Tibial artery (tissue), 4 donors: ENCODE measurements at regions not wholly inside any gene's neighbourhood (a gene's known extent, or its start where the extent isn't known, plus 50 kb on each side); places are given as distances from the start of the nearest gene placed in this dataset.

Experiments
- DNase-seq, 2 donors: peaks; one replicate each; pipeline ENCODE4 v3.0.0-alpha.2; 2019
- H3K27ac ChIP-seq, 2 donors: fragments of 200-600 bp; sonication (generic) in 1 of 2; 1 replicate in 1 of 2; 2 replicates in 1 of 2; pipeline ENCODE4 v1.5.1; 2018 to 2019; ENCODE audit warnings: mild to moderate bottlenecking in 1 of 2
- H3K27me3 ChIP-seq, 2 donors: fragments of 200-600 bp; sonication (generic) in 1 of 2; one replicate each; pipeline versions ENCODE4 v1.5.1 to v1.6.0; 2016 to 2019
- H3K36me3 ChIP-seq, 3 donors: fragments of 200-600 bp; sonication (generic) in 2 of 3; one replicate each; pipeline ENCODE4 v1.5.1; 2016 to 2019; ENCODE audit warnings: mild to moderate bottlenecking in 2 of 3
- H3K4me1 ChIP-seq, 4 donors: fragments of 200-600 bp; sonication (generic) in 2 of 4; 1 replicate in 3 of 4; 2 replicates in 1 of 4; pipeline ENCODE4 v1.5.1; 2016 to 2019
- H3K4me3 ChIP-seq, 2 donors: fragments of 200-600 bp; sonication (generic) in 1 of 2; 1 replicate in 1 of 2; 2 replicates in 1 of 2; pipeline ENCODE4 v1.5.1; 2018 to 2019; ENCODE audit warnings: mild to moderate bottlenecking in 2 of 2
- H3K9me3 ChIP-seq, 3 donors: fragments of 200-600 bp; sonication (generic) in 1 of 3; one replicate each; pipeline ENCODE4 v1.5.1; 2016 to 2019
- intact Hi-C: fragments of 100-400 bp; cut with DNase I; formaldehyde crosslinking; loops from one replicate; pipeline ENCODE4 v1.15.0; 2023; ENCODE audit warnings: low total_unique reads
- TF ChIP-seq, protein P1 (sequence below), 2 experiments: fragments of 200-600 bp in 1 of 2; fragments of 450-650 bp in 1 of 2; IDR thresholded peaks; one replicate each; pipeline ENCODE4 v1.5.1; 2017 to 2019; ENCODE audit warnings: antibody characterized with exemption in 2 of 2, mild to moderate bottlenecking in 1 of 2, moderate library complexity in 1 of 2

GRCh38 chr11:33616552-33616951 is 84.1 kb downstream of the C11orf91 start:
- DNase-seq = no peak
- Histone ChIP-seq H3K36me3 (no peaks in the 10 kb centered on the region), H3K27ac (no peak overlapping the region), H3K4me1 (peaks cover 0 to under 1% (median 0%) of the 10 kb centered on the region in 4 donors), H3K9me3 (no peaks in the 10 kb centered on the region), H3K4me3 (no peak overlapping the region), H3K27me3 (peaks cover 0 to 3% of the 10 kb centered on the region in 2 donors)
- TF ChIP-seq, protein P1, sequence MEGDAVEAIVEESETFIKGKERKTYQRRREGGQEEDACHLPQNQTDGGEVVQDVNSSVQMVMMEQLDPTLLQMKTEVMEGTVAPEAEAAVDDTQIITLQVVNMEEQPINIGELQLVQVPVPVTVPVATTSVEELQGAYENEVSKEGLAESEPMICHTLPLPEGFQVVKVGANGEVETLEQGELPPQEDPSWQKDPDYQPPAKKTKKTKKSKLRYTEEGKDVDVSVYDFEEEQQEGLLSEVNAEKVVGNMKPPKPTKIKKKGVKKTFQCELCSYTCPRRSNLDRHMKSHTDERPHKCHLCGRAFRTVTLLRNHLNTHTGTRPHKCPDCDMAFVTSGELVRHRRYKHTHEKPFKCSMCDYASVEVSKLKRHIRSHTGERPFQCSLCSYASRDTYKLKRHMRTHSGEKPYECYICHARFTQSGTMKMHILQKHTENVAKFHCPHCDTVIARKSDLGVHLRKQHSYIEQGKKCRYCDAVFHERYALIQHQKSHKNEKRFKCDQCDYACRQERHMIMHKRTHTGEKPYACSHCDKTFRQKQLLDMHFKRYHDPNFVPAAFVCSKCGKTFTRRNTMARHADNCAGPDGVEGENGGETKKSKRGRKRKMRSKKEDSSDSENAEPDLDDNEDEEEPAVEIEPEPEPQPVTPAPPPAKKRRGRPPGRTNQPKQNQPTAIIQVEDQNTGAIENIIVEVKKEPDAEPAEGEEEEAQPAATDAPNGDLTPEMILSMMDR (IDR thresholded peaks at IDR 0.05) = no peak
- intact Hi-C loops = no loop called here

- TF ChIP-seq, protein P1 (IDR thresholded peaks at IDR 0.05) = no peak
- no peak overlapping the region for H3K27ac ChIP-seq
- no peak overlapping the region for H3K4me3 ChIP-seq
- H3K36me3 ChIP-seq = no peaks in the 10 kb centered on the region
- peaks cover 0 to 3% of the 10 kb centered on the region in 2 donors for H3K27me3 ChIP-seq
- DNase-seq = no peak
- no peaks in the 10 kb centered on the region for H3K9me3 ChIP-seq
- intact Hi-C loops = no loop called here
- no peaks in the 10 kb centered on the region for H3K4me1 ChIP-seq
Measured at GRCh38 chr11:33615751-33616150, 84.9 kb downstream of the C11orf91 start.

- Histone ChIP-seq H3K9me3 (no peaks in the 10 kb centered on the region), H3K4me1 (no peaks in the 10 kb centered on the region), H3K36me3 (no peaks in the 10 kb centered on the region), H3K4me3 (no peak overlapping the region), H3K27me3 (peaks cover 0 to 3% of the 10 kb centered on the region in 2 donors), H3K27ac (no peak overlapping the region)
- intact Hi-C loops = no loop called here
- no peak for DNase-seq
- TF ChIP-seq, protein P1 (IDR thresholded peaks at IDR 0.05) = no peak
Measured at GRCh38 chr11:33613404-33613803, 87.2 kb downstream of the C11orf91 start.

GRCh38 chr11:33610903-33611302 is 89.7 kb downstream of the C11orf91 start:
- Histone ChIP-seq H3K4me3 (no peak overlapping the region), H3K27ac (no peak overlapping the region), H3K27me3 (peaks cover 0 to under 1% of the 10 kb centered on the region in 2 donors), H3K36me3 (no peaks in the 10 kb centered on the region), H3K4me1 (no peaks in the 10 kb centered on the region), H3K9me3 (no peaks in the 10 kb centered on the region)
- TF ChIP-seq, protein P1 (IDR thresholded peaks at IDR 0.05) = no peak
- no peak for DNase-seq
- intact Hi-C loops = no loop called here

GRCh38 chr11:33608386-33608785 is 92.2 kb downstream of the C11orf91 start:
- no peak overlapping the region for H3K4me3 ChIP-seq
- intact Hi-C loops = no loop called here
- no peak for DNase-seq
- H3K27ac ChIP-seq = no peak overlapping the region
- no peaks in the 10 kb centered on the region for H3K36me3 ChIP-seq
- no peaks in the 10 kb centered on the region for H3K4me1 ChIP-seq
- H3K27me3 ChIP-seq = no peaks in the 10 kb centered on the region
- TF ChIP-seq, protein P1 (IDR thresholded peaks at IDR 0.05) = no peak
- no peaks in the 10 kb centered on the region for H3K9me3 ChIP-seq

DNA sequence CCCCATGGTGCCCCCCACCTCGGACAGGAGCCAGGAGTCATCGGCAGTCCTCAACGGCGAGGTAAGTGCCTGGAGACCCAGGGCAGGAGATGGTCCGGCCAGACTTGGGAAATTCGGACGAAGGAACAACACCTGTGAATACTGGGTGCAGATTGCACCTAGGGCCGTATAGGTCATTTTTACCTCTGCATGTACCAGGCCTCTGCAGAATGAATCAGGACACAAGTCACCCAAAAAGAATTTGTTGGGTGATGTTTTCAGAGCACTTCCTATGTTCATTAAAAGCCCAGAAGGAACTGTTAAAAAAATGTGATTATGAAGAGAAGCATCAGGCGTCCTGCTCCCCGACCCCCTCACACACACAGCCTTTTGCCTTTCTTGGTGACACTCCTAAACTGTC is 93.9 kb downstream of the C11orf91 start:
- Histone ChIP-seq H3K9me3 (no peaks in the 10 kb centered on the region), H3K36me3 (no peaks in the 10 kb centered on the region), H3K27me3 (no peaks in the 10 kb centered on the region), H3K27ac (no peak overlapping the region), H3K4me3 (no peak overlapping the region), H3K4me1 (no peaks in the 10 kb centered on the region)
- intact Hi-C loops = no loop called here
- TF ChIP-seq, protein P1 (IDR thresholded peaks at IDR 0.05) = no peak
- no peak for DNase-seq
